AG10803 (cell line): ENCODE measurements at regions not wholly inside any gene's neighbourhood (a gene's known extent, or its start where the extent isn't known, plus 50 kb on each side); places are given as distances from the start of the nearest gene placed in this dataset.

Experiments
- DNase-seq: peaks from one replicate; pipeline ENCODE4 v3.0.0; 2010; ENCODE audit warnings: low read depth
- H3K4me3 ChIP-seq: 2 replicates; pipeline ENCODE4 v1.5.1; 2011; ENCODE audit warnings: mild to moderate bottlenecking, low read length, control low read depth
- TF ChIP-seq, protein P1 (sequence below): conservative IDR thresholded peaks from 2 replicates; pipeline ENCODE4 v1.5.1; 2011; ENCODE audit warnings: mild to moderate bottlenecking, low read length, control low read depth, inconsistent platforms

DNA sequence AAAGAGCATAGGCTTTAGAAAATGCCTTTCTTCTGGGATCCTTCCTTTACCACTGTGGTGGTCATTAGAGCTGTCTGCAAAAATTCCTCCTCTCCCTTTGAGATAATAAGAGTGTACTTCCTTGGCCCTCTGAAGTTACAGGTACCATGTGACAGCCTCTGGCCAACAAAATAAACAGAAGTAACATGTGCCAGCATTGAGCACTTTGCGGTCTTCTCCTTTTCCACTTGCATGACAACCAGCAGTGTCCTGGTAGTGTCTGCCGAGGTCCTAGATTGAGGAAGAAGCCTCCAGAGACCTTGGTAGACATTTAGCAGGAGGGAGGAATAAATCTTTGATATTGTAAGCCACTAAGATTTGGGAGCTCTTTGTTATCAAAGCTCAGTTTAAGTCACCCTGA lies 87.5 kb upstream of the ARID1B start:
- H3K4me3 ChIP-seq = no peak overlapping the region
- DNase-seq = no peak
- TF ChIP-seq, protein P1, sequence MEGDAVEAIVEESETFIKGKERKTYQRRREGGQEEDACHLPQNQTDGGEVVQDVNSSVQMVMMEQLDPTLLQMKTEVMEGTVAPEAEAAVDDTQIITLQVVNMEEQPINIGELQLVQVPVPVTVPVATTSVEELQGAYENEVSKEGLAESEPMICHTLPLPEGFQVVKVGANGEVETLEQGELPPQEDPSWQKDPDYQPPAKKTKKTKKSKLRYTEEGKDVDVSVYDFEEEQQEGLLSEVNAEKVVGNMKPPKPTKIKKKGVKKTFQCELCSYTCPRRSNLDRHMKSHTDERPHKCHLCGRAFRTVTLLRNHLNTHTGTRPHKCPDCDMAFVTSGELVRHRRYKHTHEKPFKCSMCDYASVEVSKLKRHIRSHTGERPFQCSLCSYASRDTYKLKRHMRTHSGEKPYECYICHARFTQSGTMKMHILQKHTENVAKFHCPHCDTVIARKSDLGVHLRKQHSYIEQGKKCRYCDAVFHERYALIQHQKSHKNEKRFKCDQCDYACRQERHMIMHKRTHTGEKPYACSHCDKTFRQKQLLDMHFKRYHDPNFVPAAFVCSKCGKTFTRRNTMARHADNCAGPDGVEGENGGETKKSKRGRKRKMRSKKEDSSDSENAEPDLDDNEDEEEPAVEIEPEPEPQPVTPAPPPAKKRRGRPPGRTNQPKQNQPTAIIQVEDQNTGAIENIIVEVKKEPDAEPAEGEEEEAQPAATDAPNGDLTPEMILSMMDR = no peak

DNA sequence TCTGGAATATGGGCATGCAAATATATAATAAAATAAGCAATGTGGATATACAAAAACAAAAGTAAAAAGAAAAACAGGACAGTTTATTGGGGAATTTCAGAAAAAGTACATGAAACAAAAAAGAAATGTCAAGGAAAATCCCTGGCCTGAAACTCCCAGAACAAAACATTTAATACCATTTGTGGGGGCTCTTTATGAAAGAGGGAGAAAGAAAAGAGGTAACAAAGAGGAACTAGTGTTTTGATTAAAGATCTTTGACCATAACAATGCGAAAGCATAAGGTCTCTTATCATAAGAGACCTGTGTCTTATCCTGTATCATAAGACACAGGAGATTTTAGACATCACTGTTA lies 88.6 kb upstream of the ARID1B start:
- no peak overlapping the region for H3K4me3 ChIP-seq
- DNase-seq = no peak
- TF ChIP-seq, protein P1 = no peak

DNA sequence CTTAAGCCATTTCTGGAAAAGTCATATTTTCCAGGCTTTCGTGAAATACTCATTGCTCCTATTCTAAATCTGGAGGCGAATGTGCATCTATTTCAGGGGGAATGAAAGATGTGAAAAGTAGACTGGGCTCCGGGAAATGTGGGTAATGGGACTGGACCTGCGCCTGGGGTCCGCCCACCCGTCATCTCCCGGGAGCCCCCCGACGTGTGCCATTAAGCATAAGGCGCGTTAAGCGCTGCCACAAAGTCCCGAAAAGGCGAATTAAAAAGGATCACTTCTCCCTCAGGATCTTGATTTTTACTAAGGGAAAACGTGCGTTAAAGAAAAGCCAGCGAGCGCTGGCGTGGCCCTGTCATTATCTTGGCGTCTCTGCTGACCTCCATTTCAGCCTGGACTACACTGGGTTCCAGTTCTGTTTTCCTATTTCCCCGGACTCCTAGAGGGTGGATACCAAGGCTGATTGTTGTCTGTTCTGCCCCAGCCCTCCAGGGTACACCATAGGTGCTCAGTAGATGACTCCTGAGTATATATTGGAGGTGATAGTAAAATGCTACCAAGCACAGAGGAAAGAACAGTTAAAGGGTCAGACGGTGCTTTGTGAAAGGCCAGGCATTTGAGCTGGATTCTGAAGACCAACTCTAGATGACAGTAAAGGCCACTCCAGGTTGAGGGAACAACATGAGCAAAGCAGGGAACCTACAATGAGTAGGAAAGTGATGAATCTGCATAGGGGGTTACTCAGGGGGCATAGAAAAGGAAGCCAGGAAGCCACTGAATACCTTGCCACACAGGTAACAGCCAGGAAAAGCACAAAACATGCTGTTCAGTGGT lies 89.2 kb upstream of the ARID1B start:
- peak overlapping the region; percentile 72 for H3K4me3 ChIP-seq
- TF ChIP-seq, protein P1 = 0 out of 2 replicates have a peak, but pooled peaks have one; percentile 0
- DNase-seq = peak; percentile 40

DNA sequence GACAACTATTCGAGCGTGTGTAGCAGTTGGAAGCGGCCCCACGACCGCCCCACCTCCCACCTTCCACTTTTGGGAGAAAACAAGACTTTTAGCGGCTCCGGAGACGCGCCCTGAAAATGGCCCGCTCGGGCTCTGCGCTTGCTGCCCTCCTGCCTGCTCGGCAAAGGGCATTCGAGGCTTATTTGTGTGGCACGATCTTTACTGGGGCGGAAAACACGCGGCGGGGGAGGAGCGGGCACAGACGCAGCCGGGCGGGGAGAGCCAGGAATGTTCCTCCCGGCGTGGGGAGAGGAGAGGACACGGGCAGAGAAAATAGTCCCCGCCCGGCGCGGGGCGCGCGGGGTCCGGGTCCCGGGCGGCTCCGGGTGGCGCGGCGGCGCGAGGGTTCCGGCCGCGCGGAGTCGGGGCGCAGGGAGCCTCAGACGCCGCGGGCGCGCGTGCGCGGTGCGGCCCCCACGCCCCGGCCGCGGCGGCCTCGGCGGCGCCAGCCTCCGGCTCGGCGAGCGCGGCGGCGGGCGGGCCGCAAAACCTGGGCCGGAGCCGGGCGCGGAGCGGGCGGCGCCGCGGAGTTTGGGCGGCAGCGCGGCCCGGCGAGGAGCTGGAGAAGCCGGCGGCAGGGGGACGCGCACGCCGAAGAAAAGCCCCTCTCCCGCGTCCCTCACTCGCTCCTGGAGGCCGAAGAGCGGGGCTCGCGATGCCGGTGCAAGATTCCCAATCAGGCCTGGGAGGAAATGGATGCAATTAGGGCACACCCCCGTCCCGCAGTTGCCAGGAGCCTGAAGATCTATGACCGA lies 90.0 kb upstream of the ARID1B start:
- peak; percentile 91 for DNase-seq
- TF ChIP-seq, protein P1 = no peak
- peak overlapping the region; percentile 72 for H3K4me3 ChIP-seq

DNA sequence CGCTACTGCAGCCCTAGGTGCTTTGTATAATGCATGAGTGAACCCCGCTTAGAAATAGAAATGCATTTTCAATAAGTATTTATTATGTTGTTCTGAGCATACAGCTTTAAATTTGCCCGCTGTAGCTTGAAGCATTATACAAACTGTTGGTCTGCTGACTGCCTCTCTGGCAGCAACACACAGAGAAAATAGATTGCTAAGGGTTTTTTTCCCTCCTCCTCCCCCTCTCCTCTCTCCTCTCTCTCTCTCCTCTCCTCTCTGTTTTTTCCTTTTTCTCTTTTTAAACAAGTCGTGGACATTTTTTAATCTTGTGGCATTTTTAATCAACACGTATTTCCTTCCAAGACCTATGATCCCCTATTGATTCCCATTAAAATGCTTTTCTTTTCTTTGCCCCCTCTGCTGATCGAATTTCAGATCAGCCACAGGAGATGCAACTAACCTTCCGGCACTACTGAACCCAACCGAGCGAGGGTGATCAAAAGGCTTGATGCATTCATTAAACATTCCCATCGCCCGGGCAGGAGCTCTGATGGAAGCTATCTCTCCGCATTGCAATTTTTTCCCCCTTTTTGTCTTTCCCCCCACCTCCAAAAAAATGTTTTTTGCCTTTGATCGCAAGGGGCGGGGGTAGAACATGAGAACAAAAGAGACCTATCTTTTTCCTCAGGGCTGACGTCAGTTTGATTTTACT lies 90.7 kb upstream of the ARID1B start:
- TF ChIP-seq, protein P1 = peak; percentile 57
- H3K4me3 ChIP-seq = peak overlapping the region; percentile 68
- peak; percentile 51 for DNase-seq

DNA sequence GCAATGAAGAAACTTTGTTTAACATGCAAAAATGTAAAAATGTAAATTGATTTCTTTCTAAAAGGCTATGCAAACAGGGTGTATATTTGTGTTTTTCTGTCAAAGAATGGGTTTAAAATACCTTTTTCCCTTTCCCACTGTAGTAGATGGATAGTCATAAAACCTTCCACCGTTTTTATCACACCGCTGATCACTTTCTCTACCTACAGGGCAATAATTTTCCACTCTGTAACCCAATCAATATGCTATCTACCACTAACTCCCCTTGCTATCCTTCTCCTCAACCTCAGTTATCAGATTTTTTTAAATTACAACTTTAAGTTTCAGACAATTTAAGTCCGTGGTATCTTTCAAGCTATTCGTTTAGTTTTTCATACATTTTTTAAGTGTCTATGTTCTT lies 91.4 kb upstream of the ARID1B start:
- peak overlapping the region; percentile 68 for H3K4me3 ChIP-seq
- DNase-seq = no peak
- TF ChIP-seq, protein P1 = no peak
